CD4-positive, CD25-positive, alpha-beta regulatory T cell (primary cell): ENCODE measurements at regions not wholly inside any gene's neighbourhood (a gene's known extent, or its start where the extent isn't known, plus 50 kb on each side); places are given as distances from the start of the nearest gene placed in this dataset.

Experiments
- ATAC-seq, 2 donors: fragments of 150-1000 bp; cut with Tn5 transposase; one replicate each; pipeline ENCODE4 v1.10.0; 2021; ENCODE audit warnings: low read depth in 2 of 2, moderate number of reproducible peaks in 2 of 2, moderate library complexity in 1 of 2
- DNase-seq, 3 donors: peaks; one replicate each; pipeline versions ENCODE4 v3.0.0 to v3.0.0-alpha.2; 2012 to 2022; ENCODE audit warnings: mixed read lengths in 1 of 3
- H3K27ac ChIP-seq: one replicate; pipeline ENCODE4 v1.7.0; 2013; ENCODE audit warnings: mild to moderate bottlenecking, low read length; ENCODE audit not compliant: insufficient read depth, poor library complexity, severe bottlenecking
- H3K27me3 ChIP-seq: one replicate; pipeline ENCODE4 v1.7.0; 2013; ENCODE audit warnings: low read length; ENCODE audit not compliant: control insufficient read depth, insufficient read depth
- H3K36me3 ChIP-seq: one replicate; pipeline ENCODE4 v1.7.0; 2013; ENCODE audit warnings: mild to moderate bottlenecking, low read length, moderate library complexity; ENCODE audit not compliant: control insufficient read depth, insufficient read depth
- H3K4me1 ChIP-seq: 2 replicates; pipeline ENCODE4 v1.7.0; 2013; ENCODE audit warnings: mild to moderate bottlenecking, low read length; ENCODE audit not compliant: insufficient read depth, control insufficient read depth, poor library complexity, severe bottlenecking
- H3K4me3 ChIP-seq: one replicate; pipeline ENCODE4 v1.7.0; 2013; ENCODE audit warnings: low read depth, mild to moderate bottlenecking, low read length, moderate library complexity
- H3K9me3 ChIP-seq, 2 experiments: 1 replicate in 1 of 2; 2 replicates in 1 of 2; pipeline ENCODE4 v1.7.0; 2013; ENCODE audit warnings: low read length in 2 of 2, mild to moderate bottlenecking in 1 of 2, moderate library complexity in 1 of 2; ENCODE audit not compliant: control insufficient read depth in 2 of 2
- H3K27ac Mint-ChIP-seq, 3 donors: one replicate each; pipeline ENCODE4 v1.8.0; 2020 to 2022; ENCODE audit warnings: mild to moderate bottlenecking in 3 of 3, mixed read lengths in 3 of 3, moderate library complexity in 2 of 3
- H3K27me3 Mint-ChIP-seq: one replicate; pipeline ENCODE4 v1.8.0; 2022; ENCODE audit warnings: mild to moderate bottlenecking, mixed read lengths
- H3K36me3 Mint-ChIP-seq: one replicate; pipeline ENCODE4 v1.8.0; 2020; ENCODE audit warnings: mixed read lengths
- H3K4me1 Mint-ChIP-seq, 4 donors: one replicate each; pipeline ENCODE4 v1.8.0; 2020 to 2022; ENCODE audit warnings: mixed read lengths in 4 of 4, mild to moderate bottlenecking in 1 of 4
- H3K4me3 Mint-ChIP-seq, 4 donors: one replicate each; pipeline ENCODE4 v1.8.0; 2020 to 2022; ENCODE audit warnings: mild to moderate bottlenecking in 4 of 4, mixed read lengths in 4 of 4, moderate library complexity in 3 of 4
- H3K9me3 Mint-ChIP-seq, 7 donors: one replicate each; pipeline ENCODE4 v1.8.0; 2020 to 2022; ENCODE audit warnings: mixed read lengths in 7 of 7, mild to moderate bottlenecking in 3 of 7, moderate library complexity in 2 of 7

DNA sequence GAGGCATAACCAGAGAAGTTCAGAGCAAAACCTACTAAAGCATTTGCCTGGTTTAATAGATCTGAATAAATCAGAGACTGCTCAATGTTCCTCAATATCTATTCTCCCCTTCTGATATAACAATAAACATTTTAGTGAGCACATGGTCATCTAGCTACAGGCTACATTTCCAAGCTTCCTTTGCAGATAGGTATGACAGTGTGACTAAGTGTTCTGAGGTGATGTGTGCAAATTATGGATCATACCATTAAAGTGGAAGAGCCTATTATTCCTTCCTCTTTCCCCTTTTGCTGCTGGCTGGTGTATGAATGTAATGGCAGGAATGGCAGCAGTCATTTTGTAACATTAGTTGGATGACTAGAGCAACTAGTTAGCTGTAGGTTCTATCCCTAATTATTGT is 285.8 kb upstream of the RASA1 start:
- H3K9me3 Mint-ChIP-seq, result peaks cover 0 to 3% (median 0%) of the 10 kb centered on the region in 7 donors
- Histone ChIP-seq H3K4me3 (no peak overlapping the region), H3K9me3 (no peaks in the 10 kb centered on the region), H3K4me1 (no peaks in the 10 kb centered on the region), H3K27ac (no peak overlapping the region), H3K27me3 (peaks cover 11% of the 10 kb centered on the region), H3K36me3 (no peaks in the 10 kb centered on the region)
- no peak for DNase-seq
- no peaks in the 10 kb centered on the region for H3K36me3 Mint-ChIP-seq
- no peak overlapping the region for H3K4me3 Mint-ChIP-seq
- ATAC-seq, result no peak
- peaks cover 0 to 2% (median 0%) of the 10 kb centered on the region in 4 donors for H3K4me1 Mint-ChIP-seq
- H3K27ac Mint-ChIP-seq, result no peak overlapping the region
- peaks cover 32% of the 10 kb centered on the region for H3K27me3 Mint-ChIP-seq

DNA sequence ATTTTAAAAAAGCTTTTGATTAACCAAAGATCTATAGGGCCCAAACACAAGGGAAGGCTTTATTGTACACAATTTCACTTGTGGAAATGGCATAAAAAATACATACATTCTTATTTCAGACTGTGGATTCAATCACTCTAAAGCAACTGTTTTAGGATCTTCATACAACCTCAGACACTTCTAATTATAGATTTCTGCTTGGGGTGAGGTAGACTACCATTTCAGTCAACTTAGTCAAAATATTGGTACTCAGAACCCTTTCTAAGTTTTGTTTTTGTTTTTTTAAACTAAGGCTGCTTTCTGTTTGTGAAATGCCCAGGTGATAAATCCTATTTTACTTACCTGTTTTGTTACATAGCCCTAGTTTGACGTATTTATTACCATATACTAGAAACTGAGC is 284.5 kb upstream of the RASA1 start:
- Mint-ChIP-seq H3K4me1 (peaks cover 0 to 5% (median 0%) of the 10 kb centered on the region in 4 donors), H3K9me3 (peaks cover 0 to 3% (median 0%) of the 10 kb centered on the region in 7 donors), H3K27me3 (peaks cover 40% of the 10 kb centered on the region), H3K27ac (no peak overlapping the region), H3K36me3 (no peaks in the 10 kb centered on the region), H3K4me3 (no peak overlapping the region)
- H3K27me3 ChIP-seq, result peaks cover 14% of the 10 kb centered on the region
- DNase-seq (no peak), ATAC-seq (no peak)
- no peak overlapping the region for H3K27ac ChIP-seq
- H3K4me3 ChIP-seq, result no peak overlapping the region
- no peaks in the 10 kb centered on the region for H3K36me3 ChIP-seq
- H3K4me1 ChIP-seq, result no peaks in the 10 kb centered on the region
- no peaks in the 10 kb centered on the region for H3K9me3 ChIP-seq

DNA sequence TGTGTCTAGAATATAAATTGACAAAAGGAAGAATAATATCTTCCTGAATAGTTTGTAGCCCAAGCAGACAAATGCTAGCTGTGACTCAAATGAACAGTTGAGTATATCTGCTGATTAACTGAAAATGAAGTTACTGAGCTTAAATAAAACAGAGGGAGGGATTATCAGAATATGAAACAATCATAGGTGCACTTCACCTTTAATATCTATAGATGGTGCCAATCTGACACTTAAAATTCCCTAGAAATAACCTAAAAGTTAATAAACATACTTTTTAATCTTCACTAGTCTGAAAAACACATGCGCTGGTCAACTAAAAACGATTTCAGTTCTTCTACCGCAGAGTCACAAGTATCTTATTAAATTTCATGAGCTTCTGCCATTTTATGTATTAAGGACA is 280.8 kb upstream of the RASA1 start:
- no peaks in the 10 kb centered on the region for H3K4me1 ChIP-seq
- Mint-ChIP-seq H3K27me3 (peaks cover 34% of the 10 kb centered on the region), H3K27ac (no peak overlapping the region), H3K9me3 (peaks cover 0 to 2% (median 0%) of the 10 kb centered on the region in 7 donors), H3K4me1 (peaks cover 0 to 5% (median 0%) of the 10 kb centered on the region in 4 donors), H3K4me3 (no peak overlapping the region), H3K36me3 (no peaks in the 10 kb centered on the region)
- no peak overlapping the region for H3K27ac ChIP-seq
- peaks cover 9% of the 10 kb centered on the region for H3K27me3 ChIP-seq
- H3K4me3 ChIP-seq, result no peak overlapping the region
- ATAC-seq, result peak in 1 of 2 donors; percentile 31
- no peaks in the 10 kb centered on the region for H3K9me3 ChIP-seq
- peak in 1 of 3 donors; percentile 22 for DNase-seq
- H3K36me3 ChIP-seq, result no peaks in the 10 kb centered on the region

DNA sequence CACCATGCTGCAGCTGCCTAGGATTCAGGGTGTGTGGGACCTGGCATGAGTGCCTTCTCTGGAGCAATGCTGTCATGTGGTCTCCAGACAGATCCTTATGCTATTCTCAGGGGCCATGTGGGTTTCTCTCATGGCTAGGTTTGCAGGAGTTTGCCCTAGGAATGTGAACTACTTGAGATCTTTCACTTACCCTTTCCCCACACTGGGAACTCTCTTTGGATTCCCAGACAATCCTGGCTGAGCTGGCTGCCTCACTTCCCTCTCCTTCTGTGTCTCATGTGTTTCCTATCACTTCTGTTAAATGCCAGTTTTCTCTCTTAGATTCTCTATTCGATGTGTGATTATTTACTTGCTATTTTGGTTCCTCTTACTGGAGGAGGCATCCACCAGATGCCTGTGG is 270.2 kb upstream of the RASA1 start:
- Mint-ChIP-seq H3K36me3 (no peaks in the 10 kb centered on the region), H3K4me1 (peaks cover 0 to 3% (median 0%) of the 10 kb centered on the region in 4 donors), H3K9me3 (peaks cover 0 to 9% (median 0%) of the 10 kb centered on the region in 7 donors), H3K27me3 (peaks cover 39% of the 10 kb centered on the region), H3K4me3 (no peak overlapping the region), H3K27ac (no peak overlapping the region)
- H3K9me3 ChIP-seq, result no peaks in the 10 kb centered on the region
- H3K4me1 ChIP-seq, result no peaks in the 10 kb centered on the region
- DNase-seq (no peak), ATAC-seq (no peak)
- H3K27ac ChIP-seq, result no peak overlapping the region
- H3K27me3 ChIP-seq, result peaks cover 23% of the 10 kb centered on the region
- no peaks in the 10 kb centered on the region for H3K36me3 ChIP-seq
- H3K4me3 ChIP-seq, result no peak overlapping the region

DNA sequence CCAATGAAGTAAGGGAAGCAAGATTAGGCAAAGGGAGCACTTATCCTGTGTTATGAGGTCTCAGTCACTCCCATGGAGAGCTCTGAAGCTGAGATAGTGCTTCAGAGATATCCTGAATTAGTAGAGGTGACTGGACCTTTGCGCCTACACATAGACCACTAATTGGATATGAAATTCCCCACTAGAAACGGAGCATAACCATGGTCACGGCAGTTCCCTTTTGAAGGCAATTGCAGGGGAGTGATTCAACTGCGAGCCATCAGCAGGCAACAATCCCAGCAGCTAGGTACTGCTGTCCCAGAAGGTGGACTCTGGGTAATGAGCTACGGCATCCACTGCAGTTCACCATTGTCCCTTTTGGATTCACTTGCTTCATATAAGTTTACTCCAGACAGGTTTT is 267.7 kb upstream of the RASA1 start:
- no peaks in the 10 kb centered on the region for H3K36me3 ChIP-seq
- ATAC-seq, result no peak
- Mint-ChIP-seq H3K9me3 (peaks cover 0 to 5% (median 0%) of the 10 kb centered on the region in 7 donors), H3K4me3 (no peak overlapping the region), H3K27me3 (peaks cover 44% of the 10 kb centered on the region), H3K36me3 (no peaks in the 10 kb centered on the region), H3K4me1 (peaks cover 0 to 3% (median 0%) of the 10 kb centered on the region in 4 donors), H3K27ac (no peak overlapping the region)
- no peak for DNase-seq
- H3K4me1 ChIP-seq, result no peaks in the 10 kb centered on the region
- H3K9me3 ChIP-seq, result no peaks in the 10 kb centered on the region
- H3K27me3 ChIP-seq, result peaks cover 23% of the 10 kb centered on the region
- no peak overlapping the region for H3K4me3 ChIP-seq
- no peak overlapping the region for H3K27ac ChIP-seq

DNA sequence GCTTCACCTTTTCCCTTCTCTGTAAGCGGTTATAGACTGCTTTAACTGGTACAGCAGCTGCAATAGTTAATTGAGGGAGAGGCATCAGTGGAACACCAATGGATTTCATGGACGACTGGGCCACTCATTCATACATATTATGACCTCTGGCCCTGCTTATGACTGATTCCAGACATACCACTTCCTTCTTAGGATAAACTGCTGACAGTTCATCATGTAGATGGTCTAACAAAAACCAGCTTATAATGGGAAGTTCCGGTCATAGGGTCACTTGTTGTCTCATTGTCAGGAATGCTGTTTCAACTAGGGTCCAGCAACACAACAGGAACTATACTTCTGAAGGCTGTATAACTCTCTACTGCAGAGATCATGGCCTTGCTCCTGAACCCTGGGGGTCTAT is 265.2 kb upstream of the RASA1 start:
- H3K27ac Mint-ChIP-seq, result no peak overlapping the region
- DNase-seq, result no peak
- H3K9me3 ChIP-seq, result no peaks in the 10 kb centered on the region
- H3K9me3 Mint-ChIP-seq, result peaks cover 0 to 3% (median 0%) of the 10 kb centered on the region in 7 donors
- H3K27me3 Mint-ChIP-seq, result peaks cover 33% of the 10 kb centered on the region
- H3K4me1 Mint-ChIP-seq, result peaks cover 0 to 3% (median 0%) of the 10 kb centered on the region in 4 donors
- H3K27ac ChIP-seq, result no peak overlapping the region
- ATAC-seq, result no peak
- no peaks in the 10 kb centered on the region for H3K4me1 ChIP-seq
- no peaks in the 10 kb centered on the region for H3K36me3 Mint-ChIP-seq
- H3K4me3 ChIP-seq, result no peak overlapping the region
- H3K27me3 ChIP-seq, result peaks cover 14% of the 10 kb centered on the region
- H3K4me3 Mint-ChIP-seq, result no peak overlapping the region
- H3K36me3 ChIP-seq, result no peaks in the 10 kb centered on the region

DNA sequence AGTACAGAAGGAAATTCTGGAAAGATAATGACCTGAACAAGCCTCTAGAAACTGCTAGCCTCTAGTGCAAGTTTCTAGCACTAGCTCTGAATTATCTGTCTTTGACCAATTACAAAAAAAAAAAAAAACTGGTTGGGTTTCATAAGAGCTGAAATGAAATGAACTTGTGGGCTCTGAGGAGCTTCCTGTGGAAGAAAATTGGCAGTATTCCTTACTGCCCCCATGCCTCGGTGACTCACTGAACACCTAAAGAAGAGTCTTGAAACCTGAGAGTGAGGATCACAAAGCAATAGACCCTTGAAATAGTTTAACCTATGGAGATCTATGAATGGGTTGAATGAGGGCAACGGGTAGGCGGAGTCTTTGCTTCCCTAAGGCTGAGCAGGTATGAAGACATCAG is 263.6 kb upstream of the RASA1 start:
- no peak for DNase-seq
- Histone ChIP-seq H3K27ac (no peak overlapping the region), H3K4me3 (no peak overlapping the region), H3K36me3 (no peaks in the 10 kb centered on the region), H3K4me1 (no peaks in the 10 kb centered on the region), H3K9me3 (no peaks in the 10 kb centered on the region), H3K27me3 (peaks cover 5% of the 10 kb centered on the region)
- H3K4me1 Mint-ChIP-seq, result peaks cover 0 to 4% (median 0%) of the 10 kb centered on the region in 4 donors
- no peaks in the 10 kb centered on the region for H3K36me3 Mint-ChIP-seq
- ATAC-seq, result no peak
- H3K9me3 Mint-ChIP-seq, result no peaks in the 10 kb centered on the region
- H3K27me3 Mint-ChIP-seq, result peaks cover 23% of the 10 kb centered on the region
- no peak overlapping the region for H3K27ac Mint-ChIP-seq
- no peak overlapping the region for H3K4me3 Mint-ChIP-seq

DNA sequence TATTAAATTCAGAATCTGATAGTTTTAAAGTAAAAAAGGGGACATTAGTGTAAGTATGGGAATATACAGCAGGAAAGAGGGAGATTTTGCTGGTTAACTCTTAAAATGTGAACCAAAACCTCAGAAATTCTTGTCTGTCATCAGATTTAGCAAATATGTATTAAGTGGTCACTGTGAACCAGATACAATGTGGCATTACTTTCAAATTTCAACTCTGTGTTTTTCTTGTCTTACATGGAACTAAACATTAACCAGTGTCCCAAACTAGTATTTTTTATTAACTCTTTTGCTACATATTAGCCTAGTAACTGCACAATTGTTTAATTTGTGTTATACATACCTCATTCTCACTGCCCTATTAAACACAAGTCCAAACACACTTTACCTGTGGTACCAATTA is 259.9 kb upstream of the RASA1 start:
- no peak overlapping the region for H3K4me3 ChIP-seq
- H3K9me3 ChIP-seq, result no peaks in the 10 kb centered on the region
- Mint-ChIP-seq H3K9me3 (no peaks in the 10 kb centered on the region), H3K27me3 (peaks cover 16% of the 10 kb centered on the region), H3K4me1 (peaks cover 0 to 2% (median 0%) of the 10 kb centered on the region in 4 donors), H3K36me3 (no peaks in the 10 kb centered on the region), H3K27ac (no peak overlapping the region), H3K4me3 (no peak overlapping the region)
- peaks cover 3% of the 10 kb centered on the region for H3K27me3 ChIP-seq
- ATAC-seq (no peak), DNase-seq (no peak)
- no peaks in the 10 kb centered on the region for H3K4me1 ChIP-seq
- no peaks in the 10 kb centered on the region for H3K36me3 ChIP-seq
- H3K27ac ChIP-seq, result no peak overlapping the region
